Kidney (tissue), 13 donors: ENCODE measurements at regions not wholly inside any gene's neighbourhood (a gene's known extent, or its start where the extent isn't known, plus 50 kb on each side); places are given as distances from the start of the nearest gene placed in this dataset.
"Not testable (repeated sequence)": the region's sequence is repeated elsewhere in the genome, so short reads cannot be mapped to it uniquely, and the experiment has no call there.

Experiments used
- DNase-seq, 5 donors: peaks; one replicate each; pipeline ENCODE4 v3.0.0-alpha.2; 2013 to 2020
- FAIRE-seq: peaks from 2 replicates; lab custom pipeline; 2012; peaks lifted over from hg19 to GRCh38; lab: Jason Lieb, UNC
- H3K27ac ChIP-seq, 2 donors: one replicate each; pipeline ENCODE4 v1.7.0; 2013; ENCODE audit warnings: low read depth in 2 of 2, low read length in 2 of 2, inconsistent platforms in 1 of 2
- H3K27me3 ChIP-seq: one replicate; pipeline ENCODE4 v1.7.1; 2013; ENCODE audit warnings: low read length, inconsistent platforms; ENCODE audit not compliant: control insufficient read depth, insufficient read depth
- H3K36me3 ChIP-seq, 3 donors: one replicate each; pipeline versions ENCODE4 v1.7.0 to v1.7.1; 2013; ENCODE audit warnings: low read length in 3 of 3, control low read depth in 1 of 3, inconsistent platforms in 1 of 3; ENCODE audit not compliant: insufficient read depth in 3 of 3, control insufficient read depth in 2 of 3
- H3K4me1 ChIP-seq, 3 donors: one replicate each; pipeline versions ENCODE4 v1.7.0 to v1.7.1; 2013; ENCODE audit warnings: low read length in 3 of 3, inconsistent platforms in 1 of 3, low read depth in 1 of 3; ENCODE audit not compliant: control insufficient read depth in 2 of 3, insufficient read depth in 2 of 3
- H3K4me3 ChIP-seq, 3 donors: one replicate each; pipeline versions ENCODE4 v1.7.0 to v1.8.1; 2013; ENCODE audit warnings: low read length in 3 of 3, control low read depth in 1 of 3, inconsistent platforms in 1 of 3
- H3K9ac ChIP-seq, 3 donors: one replicate each; pipeline versions ENCODE4 v1.7.0 to v1.7.1; 2013; ENCODE audit warnings: low read length in 3 of 3, control low read depth in 1 of 3, inconsistent platforms in 1 of 3
- H3K9me3 ChIP-seq, 3 donors: one replicate each; pipeline versions ENCODE4 v1.7.0 to v1.7.1; 2013; ENCODE audit warnings: low read length in 3 of 3, control low read depth in 1 of 3, inconsistent platforms in 1 of 3; ENCODE audit not compliant: control insufficient read depth in 2 of 3, insufficient read depth in 1 of 3
- intact Hi-C: fragments of 100-400 bp; cut with DNase I; formaldehyde crosslinking; loops from one replicate; pipeline ENCODE4 v1.11.1; 2022
- TF ChIP-seq, protein P1 (sequence below): IDR thresholded peaks from 3 replicates; pipeline ENCODE4 v1.5.1; 2012; ENCODE audit warnings: mild to moderate bottlenecking, moderate library complexity, borderline replicate concordance; ENCODE audit not compliant: insufficient read depth; ENCODE audit errors: extremely low read depth
- donor health status: control.
- donor health status: control.
- donor health status: control.
- donor health status: control.
- donor health status: control.
- donor health status: DM: yes; HTN: yes; CAD: no.
- donor health status: Normal renal cell carcinoma (clear cell type).

DNA sequence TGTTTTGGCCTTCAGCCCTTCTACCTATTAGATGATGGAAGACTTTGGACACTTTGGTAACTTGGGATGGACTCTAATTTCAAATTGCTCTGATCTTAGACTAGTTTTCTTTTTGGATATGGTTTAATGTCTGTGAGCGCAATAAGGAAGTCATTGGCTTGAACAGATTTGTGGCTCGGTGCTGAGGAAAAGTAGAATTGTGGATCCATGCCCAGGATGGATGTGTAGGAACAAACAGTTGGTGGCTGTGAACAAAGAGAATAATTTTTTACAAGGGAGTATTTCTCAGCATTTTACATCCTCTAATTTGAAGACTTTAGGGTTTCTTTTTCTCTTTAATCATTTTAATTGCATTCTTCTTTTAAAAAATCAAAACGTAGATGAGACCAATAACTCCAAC lies 327.1 kb downstream of the GLUD2 start:
- H3K4me1 ChIP-seq: no peaks in the 10 kb centered on the region
- no peak overlapping the region for H3K4me3 ChIP-seq
- TF ChIP-seq, protein P1, sequence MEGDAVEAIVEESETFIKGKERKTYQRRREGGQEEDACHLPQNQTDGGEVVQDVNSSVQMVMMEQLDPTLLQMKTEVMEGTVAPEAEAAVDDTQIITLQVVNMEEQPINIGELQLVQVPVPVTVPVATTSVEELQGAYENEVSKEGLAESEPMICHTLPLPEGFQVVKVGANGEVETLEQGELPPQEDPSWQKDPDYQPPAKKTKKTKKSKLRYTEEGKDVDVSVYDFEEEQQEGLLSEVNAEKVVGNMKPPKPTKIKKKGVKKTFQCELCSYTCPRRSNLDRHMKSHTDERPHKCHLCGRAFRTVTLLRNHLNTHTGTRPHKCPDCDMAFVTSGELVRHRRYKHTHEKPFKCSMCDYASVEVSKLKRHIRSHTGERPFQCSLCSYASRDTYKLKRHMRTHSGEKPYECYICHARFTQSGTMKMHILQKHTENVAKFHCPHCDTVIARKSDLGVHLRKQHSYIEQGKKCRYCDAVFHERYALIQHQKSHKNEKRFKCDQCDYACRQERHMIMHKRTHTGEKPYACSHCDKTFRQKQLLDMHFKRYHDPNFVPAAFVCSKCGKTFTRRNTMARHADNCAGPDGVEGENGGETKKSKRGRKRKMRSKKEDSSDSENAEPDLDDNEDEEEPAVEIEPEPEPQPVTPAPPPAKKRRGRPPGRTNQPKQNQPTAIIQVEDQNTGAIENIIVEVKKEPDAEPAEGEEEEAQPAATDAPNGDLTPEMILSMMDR: no peak
- no peak for FAIRE-seq
- no peak overlapping the region for H3K9ac ChIP-seq
- H3K9me3 ChIP-seq: no peaks in the 10 kb centered on the region
- no peaks in the 10 kb centered on the region for H3K27me3 ChIP-seq
- no peaks in the 10 kb centered on the region for H3K36me3 ChIP-seq
- no peak overlapping the region for H3K27ac ChIP-seq
- DNase-seq: no peak
- intact Hi-C loops: no loop called here

DNA sequence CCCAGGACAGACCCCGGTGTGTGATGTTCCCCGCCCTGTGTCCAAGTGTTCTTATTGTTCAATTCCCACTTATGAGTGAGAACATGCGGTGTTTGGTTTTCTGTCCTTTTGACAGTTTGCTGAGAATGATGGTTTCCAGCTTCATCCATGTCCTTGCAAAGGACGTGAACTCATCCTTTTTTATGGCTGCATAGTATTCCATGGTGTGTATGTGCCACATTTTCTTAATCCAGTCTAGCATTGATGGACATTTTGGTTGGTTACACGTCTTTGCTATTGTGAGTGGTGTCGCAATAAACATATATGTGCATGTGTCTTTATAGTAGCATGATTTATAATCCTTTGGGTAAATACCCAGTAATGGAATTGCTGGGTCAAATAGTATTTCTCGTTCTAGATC lies 334.5 kb downstream of the GLUD2 start:
- H3K4me3 ChIP-seq, FAIRE-seq, H3K4me1 ChIP-seq, intact Hi-C loops, H3K9me3 ChIP-seq, DNase-seq, H3K27ac ChIP-seq, H3K9ac ChIP-seq, H3K36me3 ChIP-seq, H3K27me3 ChIP-seq: not testable (repeated sequence)

DNA sequence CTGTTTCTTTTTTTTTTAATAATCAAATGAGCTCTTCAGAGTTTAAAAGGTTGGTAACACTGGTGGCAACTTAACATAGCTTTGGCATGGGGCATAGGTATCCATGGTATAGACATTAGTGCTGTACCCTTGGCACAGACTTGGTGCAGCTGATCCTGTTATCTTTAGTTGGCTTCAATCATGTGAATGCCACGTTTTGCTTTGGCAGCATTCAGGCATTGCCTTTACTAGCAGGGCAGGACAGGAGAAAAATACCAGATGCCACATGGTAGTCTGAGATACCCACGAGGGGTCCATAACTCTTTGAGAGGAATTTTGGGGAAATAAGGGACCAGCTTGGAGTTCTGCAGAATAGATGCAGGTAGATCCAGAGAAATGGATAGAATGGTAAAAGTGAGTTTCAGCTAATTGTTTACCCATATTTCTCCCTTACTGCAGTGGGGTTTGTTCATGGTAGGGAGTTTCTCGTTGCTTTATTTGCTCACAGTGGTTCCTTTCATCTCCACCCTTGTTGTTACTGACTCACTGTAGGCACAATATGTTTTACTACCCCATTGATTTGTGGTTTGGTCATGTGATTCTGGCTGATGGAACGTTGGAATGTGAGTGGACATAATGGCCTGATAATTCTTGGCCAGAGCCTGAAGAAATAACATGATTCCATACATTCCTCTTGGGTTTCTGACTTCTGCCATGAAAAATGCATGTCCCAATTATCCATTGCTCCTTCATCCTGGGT lies 342.7 kb downstream of the GLUD2 start:
- H3K36me3 ChIP-seq: no peaks in the 10 kb centered on the region
- no peak overlapping the region for H3K9ac ChIP-seq
- no peak overlapping the region for H3K27ac ChIP-seq
- H3K4me1 ChIP-seq: no peaks in the 10 kb centered on the region
- intact Hi-C loops: no loop called here
- H3K4me3 ChIP-seq: no peak overlapping the region
- TF ChIP-seq, protein P1: no peak
- FAIRE-seq (no peak), DNase-seq (no peak)
- no peaks in the 10 kb centered on the region for H3K9me3 ChIP-seq
- no peaks in the 10 kb centered on the region for H3K27me3 ChIP-seq

DNA sequence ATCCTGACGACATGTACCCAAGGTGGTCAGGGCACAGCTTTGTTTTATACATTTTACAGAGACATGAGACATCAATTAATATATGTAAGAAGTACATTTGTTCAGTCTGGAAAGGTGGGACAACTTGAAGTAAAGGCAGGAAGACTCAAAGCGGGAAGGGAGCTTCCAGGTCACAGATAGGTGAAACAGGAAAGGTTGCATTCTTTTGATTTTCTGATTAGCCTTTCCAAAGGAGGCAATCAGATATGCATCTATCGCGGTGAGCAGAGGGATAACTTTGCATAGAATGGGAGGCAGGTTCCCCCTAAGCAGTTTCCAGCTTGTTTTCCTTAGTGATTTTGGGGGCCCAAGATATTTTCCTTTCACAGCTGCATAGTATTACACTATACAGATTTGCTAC lies 358.4 kb downstream of the GLUD2 start:
- TF ChIP-seq, protein P1: no peak
- H3K9ac ChIP-seq: no peak overlapping the region
- intact Hi-C loops: no loop called here
- H3K4me3 ChIP-seq: no peak overlapping the region
- no peaks in the 10 kb centered on the region for H3K36me3 ChIP-seq
- H3K27me3 ChIP-seq: no peaks in the 10 kb centered on the region
- no peaks in the 10 kb centered on the region for H3K4me1 ChIP-seq
- no peaks in the 10 kb centered on the region for H3K9me3 ChIP-seq
- no peak for FAIRE-seq
- no peak overlapping the region for H3K27ac ChIP-seq
- no peak for DNase-seq
